ENCODE measurements at regions not wholly inside any gene's neighbourhood (a gene's known extent, or its start where the extent isn't known, plus 50 kb on each side); places are given as distances from the start of the nearest gene placed in this dataset.
"Not testable (repeated sequence)": the region's sequence is repeated elsewhere in the genome, so short reads cannot be mapped to it uniquely, and the experiment has no call there.

DNA sequence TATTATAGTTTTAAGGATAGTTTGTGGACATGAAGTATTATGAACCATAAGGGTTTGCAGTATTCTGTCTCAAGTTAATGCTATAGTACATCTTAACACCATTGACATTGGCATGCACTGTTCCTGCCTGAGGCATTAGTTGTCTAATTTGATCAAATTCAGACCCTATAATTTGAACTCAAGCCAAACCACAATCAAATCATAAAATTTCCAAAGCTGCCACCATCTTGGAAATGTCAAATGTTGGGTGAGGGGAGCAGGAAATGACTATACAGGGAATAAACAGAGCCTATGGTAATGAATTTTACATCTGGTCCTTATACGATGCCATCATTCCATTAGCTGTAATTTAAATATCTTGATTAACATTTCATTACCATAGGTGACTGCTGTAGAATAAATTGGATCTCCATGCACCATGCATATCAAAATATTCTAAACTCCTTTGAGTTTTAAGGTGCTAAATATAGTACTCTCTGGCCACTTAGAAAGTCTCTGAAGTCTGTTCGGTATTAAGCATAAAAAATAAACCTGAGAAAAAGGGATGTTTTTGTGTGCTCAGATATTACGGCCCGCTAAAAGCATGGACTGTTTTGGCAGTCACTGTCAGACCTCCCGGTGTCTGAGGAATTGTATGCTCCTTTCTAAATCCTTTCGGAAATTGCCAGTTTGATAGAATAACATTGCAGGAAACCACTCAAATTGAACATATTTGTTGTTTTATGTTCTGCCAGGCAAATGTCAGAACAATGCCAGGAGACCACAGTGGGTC lies 257.7 kb downstream of the SPRY2 start:
- DNase-seq (ENCODE audit: low read depth, low spot score) = no peak

DNA sequence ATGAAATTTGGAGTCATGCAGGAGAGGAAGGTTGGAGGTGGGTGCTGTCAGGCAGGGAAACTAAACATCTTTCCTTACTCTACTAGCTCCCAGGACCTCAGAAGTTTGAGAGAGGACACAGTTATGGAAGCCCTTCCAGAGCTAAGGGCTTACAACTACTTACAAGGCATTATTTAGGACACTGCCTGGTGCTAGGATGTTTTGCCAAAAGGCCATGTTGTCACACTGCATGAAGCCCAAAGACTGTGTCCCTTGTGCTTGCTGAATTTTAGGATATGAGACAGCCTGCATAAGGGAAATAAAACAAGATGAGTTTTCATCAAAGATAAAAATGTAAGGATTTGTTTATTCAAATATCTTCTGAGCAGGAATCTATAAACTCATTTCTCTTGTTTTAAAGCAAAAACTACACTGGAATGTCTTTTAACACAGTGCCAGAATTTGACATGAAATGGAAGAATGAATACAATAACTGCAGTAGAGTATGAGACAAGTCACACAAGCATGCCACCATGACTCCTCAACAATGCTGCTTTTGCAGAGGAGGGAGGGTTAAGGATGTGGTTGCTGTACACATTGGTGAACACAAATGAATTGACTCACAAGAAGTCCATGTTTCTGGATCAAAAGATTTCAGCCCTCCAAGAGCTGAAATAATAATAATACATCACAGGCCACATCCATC lies 258.4 kb downstream of the SPRY2 start:
- no peak for DNase-seq (ENCODE audit: low read depth, low spot score)

DNA sequence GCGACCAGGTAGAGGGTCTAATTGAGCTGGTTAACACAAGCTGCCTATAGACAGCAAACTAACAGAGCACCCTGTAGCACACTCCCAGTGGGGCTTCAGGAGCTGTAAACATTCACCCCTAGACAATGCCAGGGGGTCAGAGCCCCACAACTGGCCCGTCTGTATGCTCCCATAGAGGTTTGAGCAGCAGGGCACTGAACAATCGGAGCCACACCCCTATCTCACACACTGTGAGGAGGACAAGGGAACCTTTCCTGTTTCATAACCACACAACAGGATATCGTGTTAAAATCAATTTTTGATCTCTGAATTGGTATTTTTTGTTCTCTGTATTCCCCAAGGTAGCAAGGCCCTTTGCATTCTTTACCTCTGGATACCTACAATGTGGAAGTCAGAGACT lies 266.1 kb downstream of the SPRY2 start:
- no peak for DNase-seq (ENCODE audit: low read depth, low spot score)

DNA sequence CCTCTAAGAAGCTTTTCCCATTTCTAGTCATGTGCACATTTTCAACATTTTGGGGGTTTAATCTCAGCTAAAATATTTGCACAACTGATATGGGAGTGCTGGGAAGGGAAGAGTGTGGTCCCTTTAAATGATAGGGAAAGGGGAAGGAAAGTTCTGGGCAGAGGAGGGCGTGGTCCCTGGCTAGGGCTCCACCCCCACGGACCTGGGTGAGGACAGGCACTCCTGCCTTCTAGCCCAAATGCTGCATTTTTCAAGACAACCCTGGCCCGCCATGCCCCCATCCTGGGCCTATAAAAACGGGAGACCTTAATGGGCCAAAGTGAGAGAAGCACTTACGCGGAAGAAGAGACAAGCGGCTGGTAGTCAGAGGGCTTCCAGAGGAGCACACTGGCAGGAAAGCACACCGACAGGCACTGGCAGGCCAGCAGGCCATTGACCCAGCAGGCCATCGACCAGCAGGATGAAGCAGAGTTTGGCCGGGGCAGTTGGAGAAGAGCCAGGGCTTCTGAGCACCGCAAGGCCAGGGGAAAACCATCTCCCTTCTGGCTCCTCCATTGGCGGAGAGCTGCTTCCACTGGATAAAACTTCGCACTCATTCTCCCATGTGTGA lies 266.7 kb downstream of the SPRY2 start:
- no peak for DNase-seq (ENCODE audit: low read depth, low spot score)

DNA sequence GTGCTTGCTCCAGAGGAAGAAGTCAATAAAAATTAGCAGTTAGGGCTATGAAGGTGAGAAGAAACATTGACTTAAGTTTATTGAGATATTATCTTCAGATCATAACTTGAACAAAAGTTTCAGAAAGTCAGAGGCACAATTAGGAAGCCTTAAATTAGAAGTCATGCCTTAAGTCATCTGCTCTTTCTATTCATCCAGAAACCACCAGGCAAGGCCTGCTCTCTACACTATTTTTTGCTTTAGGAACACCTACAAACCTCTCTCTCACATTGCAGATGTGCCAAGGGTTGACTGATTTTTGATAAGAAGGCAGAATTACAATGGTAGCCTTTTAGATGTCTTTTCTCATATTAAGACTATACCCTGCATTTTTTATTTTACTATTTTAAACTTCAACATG lies 268.7 kb downstream of the SPRY2 start:
- DNase-seq (ENCODE audit: low read depth, low spot score) = no peak

DNA sequence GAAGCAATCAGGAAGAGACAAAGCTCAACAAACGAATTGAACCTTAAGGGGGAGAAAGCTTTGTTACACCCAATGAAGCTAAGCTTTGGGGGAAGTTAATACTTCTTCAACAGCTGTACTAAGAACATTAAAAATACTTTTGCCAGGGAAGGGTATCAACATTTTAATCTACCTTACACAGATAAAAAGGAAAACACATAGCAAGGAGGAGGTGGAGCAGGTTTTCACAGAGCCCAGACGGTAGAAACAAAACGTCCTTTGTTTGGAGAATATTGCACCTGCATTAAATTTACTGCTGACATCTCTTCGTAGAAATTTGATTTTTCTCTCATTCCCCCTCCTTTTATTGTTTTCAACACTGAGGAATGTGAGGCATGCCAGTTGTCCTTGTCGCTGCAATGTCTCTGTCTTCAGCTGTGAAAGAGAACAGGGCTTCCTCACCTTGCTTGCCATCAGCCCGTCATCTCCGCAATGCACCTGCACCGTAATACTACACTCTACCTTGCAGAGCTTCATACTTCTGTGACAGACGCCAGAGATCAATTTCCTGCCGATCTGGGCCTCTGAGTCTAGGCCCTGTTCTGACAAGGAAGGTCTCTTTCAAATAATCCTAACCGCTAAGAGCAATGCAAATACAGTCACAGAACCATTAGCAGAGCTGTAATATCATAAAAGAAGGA lies 270.8 kb downstream of the SPRY2 start:
- DNase-seq (ENCODE audit: low read depth, low spot score) = no peak

DNA sequence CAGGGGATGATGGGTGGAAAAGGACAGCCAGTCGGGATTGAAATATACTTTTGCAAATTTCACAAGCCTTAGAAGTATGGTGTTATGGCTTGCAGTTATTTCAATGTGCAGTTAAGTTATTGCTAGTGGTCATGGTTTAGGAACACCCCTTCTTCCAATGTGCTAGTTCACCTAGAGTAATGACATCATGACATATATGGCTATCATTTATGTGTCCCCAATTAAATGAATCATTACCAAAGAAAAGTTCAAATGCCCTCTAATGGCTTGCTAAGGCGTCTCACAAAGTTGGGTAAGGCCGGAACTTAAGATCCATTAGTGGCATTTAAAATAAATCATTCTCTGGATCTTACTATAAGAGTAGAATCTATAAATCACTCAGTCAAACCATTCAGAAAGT lies 271.6 kb downstream of the SPRY2 start:
- no peak for DNase-seq (ENCODE audit: low read depth, low spot score)

DNA sequence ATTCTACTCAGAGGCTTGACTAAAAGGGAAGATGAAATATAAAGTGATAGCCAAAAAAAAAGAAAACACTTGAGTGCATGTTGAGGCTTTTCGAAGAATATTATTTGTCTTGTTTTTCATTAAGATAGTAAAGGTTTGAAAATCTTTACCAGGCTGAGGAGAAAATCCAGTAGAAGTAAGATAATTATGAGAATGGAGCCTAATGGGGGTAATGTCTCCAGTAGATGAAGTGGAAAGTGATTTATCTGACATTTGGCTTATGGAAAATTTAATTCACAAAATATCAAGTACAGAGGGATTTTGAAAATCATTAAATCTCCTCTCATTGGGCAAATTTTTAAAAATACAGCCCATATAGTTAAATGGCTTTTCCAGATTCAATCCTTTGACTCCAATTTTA lies 274.9 kb downstream of the SPRY2 start:
- DNase-seq (ENCODE audit: low read depth, low spot score) = no peak

DNA sequence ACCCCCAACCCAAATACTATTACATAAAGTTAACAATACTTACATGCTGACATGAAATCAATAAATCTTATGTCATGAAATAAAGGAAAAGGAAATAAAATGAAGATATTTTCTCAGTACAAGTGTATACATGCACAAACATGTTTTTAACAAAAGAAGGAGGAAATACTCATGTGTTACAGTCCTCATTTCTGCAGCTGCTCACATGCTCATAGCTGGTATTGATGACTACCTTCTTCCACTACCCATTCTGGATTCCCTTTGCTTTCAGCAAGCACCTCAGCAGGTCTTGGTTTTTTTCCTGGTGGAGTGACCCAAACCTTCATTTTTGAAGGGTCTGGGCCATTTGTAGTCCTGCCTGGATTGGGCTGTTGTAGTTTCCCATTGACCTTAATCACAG lies 278.5 kb downstream of the SPRY2 start:
- DNase-seq (ENCODE audit: low read depth, low spot score) = not testable (repeated sequence)

DNA sequence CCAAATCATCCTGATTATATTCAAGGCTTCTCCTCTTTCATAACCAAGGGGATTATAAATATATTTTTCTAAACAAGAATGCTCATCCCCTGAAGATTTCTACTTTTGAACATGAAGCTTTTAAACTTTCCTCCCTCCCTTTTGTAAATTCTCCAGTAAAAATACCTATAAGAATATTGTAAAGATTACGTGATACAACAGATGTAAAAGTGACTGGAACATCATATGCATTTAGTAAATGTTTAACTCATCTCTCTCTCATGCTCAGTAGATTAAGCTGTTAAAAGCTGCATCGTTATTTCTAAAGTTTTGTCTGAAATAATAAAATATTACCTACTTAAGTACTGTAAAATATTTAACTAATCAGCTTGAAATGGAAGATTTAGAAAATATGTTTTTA lies 281.1 kb downstream of the SPRY2 start:
- DNase-seq (ENCODE audit: low read depth, low spot score) = no peak

DNA sequence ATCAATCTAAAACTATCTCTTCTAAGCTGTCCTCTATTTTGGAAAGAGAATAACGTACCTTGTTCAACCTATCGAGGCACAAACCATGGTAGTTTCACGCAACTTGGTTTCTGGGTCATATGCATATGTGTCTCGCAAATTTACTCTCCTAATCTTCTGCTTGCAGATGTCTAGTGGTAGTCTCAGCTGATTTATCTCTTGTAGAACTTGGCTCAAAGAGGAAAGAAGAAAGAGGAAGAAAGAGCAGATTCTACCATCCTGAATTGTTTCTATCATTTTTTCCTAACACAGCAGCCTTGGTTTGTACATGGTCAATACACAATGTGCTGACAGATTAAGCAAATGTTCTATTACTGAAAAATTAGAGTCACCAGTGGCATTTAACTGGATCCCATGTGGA lies 282.3 kb downstream of the SPRY2 start:
- DNase-seq (ENCODE audit: low read depth, low spot score) = no peak

DNA sequence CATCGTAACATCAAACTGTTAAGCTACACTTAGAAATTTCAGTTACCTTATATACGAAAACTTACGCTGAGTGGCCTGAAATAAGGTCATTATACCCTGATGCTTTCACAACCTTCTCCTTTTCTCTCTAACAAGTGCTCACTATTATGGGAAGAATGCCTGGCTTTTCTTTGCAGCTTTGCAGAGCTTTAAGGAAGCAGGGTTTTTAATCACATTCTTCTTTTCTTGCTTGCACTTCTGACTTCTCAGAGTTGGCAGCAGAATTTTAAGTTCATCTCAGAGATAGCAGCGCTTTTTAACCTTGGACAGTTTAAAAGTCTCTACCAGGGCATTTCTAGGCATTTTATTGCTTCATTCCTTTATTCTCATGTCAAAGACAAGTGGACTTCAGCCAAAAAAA lies 285.1 kb downstream of the SPRY2 start:
- no peak for DNase-seq (ENCODE audit: low read depth, low spot score)

DNA sequence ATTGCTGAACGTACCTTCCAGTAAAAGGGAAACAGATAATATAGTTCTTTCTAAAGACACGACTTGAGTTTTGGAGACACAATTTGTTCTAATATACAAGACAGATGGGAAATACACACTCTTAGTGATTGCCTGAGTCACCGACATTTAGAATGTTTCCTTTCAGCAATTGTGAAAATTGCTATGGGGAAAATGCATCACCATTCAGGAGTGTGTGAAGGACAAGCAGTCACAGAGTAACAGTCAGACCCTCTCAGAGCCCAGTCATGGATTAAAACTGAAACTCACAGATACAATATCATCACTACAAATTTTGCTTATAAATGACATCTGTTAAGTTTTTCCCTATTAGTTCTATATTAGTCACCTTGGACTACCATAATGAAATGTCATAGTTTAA lies 286.1 kb downstream of the SPRY2 start:
- no peak for DNase-seq (ENCODE audit: low read depth, low spot score)

DNA sequence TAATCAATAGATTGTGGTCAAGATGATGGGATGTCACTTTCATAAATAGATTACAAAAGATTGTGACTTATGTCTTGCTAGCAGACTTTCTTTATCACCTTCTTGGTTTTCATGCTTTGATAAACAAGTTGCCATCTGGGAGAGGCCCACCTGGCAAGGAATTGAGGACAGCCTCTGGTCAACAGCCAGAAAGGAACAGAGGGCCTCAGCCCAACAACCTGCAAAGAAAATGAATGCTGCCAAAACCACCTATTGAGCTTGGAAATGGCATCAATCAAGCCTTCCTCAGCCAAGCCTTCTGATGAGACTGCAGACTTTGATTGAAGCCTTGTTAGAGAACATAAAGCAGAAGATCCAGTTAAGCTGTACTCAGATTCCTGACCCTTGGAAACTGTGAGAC lies 288.6 kb downstream of the SPRY2 start:
- DNase-seq (ENCODE audit: low read depth, low spot score) = no peak

DNA sequence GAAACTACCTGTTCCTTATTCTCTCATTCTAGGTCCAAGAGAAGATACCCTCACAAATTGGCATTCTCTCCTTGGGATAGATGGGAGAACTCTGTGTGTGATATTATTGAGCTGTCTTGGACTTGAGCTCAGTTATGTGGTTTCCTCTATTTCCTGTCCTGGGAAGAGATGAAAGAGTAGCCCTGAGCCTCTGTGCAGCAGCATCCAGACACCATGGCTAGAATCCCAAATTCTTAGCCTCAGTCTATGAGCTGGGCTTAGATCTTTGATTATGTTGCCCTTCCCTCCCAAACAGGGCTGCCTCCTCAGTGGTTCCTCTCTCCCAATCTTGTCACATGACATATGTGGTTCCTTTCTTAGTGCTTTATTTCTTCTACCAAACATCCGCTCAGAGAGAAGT lies 290.7 kb downstream of the SPRY2 start:
- DNase-seq (ENCODE audit: low read depth, low spot score) = no peak

DNA sequence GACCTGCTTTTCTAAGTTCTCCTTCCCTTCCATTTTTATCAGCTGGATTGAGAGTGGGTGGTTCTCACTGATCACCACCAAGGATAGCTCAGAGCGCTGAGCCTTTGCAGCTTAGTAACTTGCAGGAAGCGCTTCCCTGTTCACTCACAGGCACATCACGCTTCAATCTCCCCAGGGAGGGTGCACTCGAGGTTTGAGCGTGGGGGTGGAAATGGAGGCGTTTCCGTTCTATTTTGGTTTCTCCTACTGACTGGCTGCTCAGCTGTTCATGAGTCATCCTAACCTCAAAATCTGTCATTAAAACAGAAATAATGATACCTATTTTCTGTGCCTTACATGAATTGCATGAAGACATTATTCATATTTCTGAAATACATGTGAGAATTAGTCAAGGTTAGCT lies 292.1 kb downstream of the SPRY2 start:
- peak; percentile 9 for DNase-seq (ENCODE audit: low read depth, low spot score)

DNA sequence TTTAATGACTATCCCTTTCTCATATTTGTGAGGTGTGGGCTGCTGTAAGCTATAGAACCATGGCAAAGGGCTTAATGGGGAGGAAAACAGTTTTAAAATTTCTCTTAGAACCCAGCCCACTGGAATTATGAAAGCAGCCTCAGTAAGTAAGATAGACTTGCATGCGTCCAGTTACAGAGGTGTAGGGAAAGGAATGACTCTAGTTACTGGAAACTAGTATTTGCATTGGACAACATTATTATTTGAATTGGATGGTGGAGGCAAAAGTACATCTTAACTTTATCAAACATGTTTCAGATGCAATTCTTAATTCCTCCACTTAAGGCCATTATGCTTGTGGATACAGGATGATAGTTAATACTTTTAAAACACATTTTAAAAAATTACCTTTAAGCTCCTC lies 292.9 kb downstream of the SPRY2 start:
- no peak for DNase-seq (ENCODE audit: low read depth, low spot score)

DNA sequence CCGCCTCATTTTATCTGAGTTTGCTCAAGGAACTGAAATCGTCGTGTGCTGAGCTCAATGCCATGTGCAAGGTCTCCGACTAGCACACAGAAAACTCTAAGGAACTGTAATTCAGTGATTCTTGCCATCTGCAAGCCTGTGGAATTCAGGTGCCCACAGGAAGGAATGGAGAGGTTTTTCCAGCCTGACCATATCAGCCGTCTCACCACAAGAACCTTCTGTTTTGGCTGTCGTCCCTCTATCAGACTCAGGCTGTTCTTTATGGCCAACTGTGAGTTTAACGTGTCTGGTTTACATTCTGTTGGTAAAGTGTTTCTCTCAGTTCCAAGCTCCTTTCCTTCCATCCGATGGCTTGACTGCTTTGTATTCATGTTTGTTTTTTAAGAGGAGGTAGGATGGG lies 293.5 kb downstream of the SPRY2 start:
- DNase-seq (ENCODE audit: low read depth, low spot score) = no peak

DNA sequence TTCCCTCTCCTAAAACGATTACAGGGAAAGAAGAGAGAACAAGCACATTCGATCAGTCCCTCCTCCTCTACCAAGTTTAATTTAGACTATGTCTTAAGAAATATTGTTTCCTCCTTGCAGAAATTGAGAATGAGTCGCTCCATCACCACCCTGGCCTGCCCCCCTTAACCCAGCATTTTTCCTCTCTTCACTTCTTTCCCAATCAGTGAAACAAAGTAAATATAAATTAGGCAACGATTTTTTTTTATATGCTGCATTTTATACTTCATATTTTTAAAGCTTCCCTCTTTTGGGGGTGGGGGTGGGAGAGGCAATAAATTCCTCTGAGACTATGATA lies 300.0 kb downstream of the SPRY2 start:
- no peak for DNase-seq (ENCODE audit: low read depth, low spot score)

DNA sequence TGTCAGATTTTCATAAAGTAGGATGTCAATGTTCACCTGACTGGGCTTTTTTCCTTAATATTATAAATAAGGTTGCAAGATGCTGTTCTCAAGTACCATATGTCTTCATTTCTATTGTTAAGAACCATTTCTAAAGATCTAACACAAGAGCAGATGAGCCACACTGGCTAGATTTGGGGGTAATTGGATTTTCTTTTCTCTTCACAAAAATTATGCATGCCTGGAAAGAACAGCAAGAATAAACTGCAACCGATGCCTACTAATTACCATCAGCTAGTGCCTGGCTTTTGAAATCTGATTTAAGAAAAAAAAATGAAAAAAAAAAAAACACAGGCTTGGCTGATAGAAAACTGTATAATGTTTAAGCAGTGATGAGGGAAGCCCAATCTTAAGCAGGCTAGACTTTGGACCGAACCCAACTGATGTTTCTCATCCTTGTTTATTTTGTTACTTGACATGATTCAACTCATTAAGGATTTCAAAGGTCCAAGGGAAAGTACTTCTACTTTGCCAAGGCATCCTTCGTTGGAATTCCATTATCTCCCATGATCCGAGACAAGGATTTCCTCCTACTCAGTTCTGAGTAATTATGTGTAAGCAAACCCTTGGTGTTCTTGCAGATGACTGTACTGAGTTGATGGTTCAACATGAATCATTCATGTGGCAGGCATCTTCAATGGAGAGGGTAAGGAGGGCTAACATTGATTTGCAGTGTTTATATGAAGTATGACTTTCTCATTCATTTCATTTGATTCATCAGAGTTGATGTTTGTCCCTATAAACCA lies 300.5 kb downstream of the SPRY2 start:
- DNase-seq (ENCODE audit: low read depth, low spot score) = no peak

DNA sequence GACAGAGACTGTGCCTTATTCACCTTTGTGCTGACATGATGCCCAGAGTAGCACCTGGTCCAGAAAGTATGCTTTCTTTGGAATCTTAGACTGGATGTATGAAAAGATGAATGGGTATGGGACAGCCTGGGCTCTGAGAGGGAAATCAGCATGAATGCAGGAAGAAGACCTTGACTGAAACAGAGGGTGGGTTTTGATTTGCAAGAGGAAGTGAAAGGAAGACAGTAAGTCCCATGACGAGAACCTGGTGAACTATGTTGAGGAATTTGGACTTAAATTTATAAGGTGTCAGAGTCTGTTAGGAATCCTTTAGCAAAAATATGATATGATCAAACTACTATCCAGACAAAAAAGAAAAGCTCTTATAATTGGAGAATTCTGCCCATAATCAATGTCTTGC lies 301.9 kb downstream of the SPRY2 start:
- DNase-seq (ENCODE audit: low read depth, low spot score) = no peak

DNA sequence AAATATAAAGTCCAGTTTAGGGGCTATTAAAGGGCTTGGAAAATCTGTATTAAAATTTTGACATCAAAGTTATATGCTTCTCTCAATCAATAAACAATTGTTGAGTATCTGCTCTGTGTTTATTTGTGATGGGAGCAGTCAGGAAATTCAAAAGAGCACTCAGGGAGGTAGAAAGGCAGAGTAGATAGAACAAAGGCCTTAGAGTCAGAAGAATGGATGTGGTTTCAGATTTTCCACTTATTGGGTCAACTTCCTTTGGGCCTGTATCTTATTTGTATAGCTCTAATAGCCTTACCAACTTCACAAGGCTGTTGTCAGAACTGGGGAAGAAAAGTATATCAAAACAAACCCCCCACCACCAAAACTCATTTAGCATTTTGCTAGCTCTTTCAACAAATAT lies 302.6 kb downstream of the SPRY2 start:
- DNase-seq (ENCODE audit: low read depth, low spot score) = no peak
